ENCODE measurements at regions not wholly inside any gene's neighbourhood (a gene's known extent, or its start where the extent isn't known, plus 50 kb on each side); places are given as distances from the start of the nearest gene placed in this dataset.

DNA sequence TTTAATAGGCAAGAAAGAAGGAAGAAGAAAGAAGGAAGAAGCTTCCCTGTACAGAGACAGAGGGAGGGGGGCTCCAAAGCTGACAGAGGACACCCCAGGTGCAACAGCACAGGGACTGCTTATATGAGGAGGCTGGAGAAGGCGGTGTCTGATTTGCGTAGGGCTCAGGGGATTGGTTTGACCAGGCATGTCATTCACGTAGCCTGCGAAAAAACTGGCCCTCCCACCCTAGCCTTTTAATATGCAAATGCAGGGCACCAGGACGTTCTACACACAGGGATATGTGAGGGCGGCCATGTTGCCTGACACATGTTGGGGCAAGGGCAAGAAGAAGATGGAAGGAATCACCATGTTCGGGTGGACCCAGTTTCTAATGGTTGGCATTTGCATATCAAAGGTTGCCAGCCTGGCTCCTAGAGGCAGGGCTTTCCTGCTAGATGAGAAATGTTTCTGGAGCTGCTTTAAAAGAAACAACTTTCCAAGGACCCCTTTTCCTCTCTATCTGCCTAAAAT, 305.4 kb upstream of the CDYL start:
- no peak for TF ChIP-seq RAD21 (IDR thresholded peaks at IDR 0.05; ENCODE audit: low read depth)
- no peak for TF ChIP-seq TAF1 (IDR thresholded peaks at IDR 0.05; ENCODE audit: low read depth)
- TF ChIP-seq CREB1 (IDR thresholded peaks at IDR 0.05; ENCODE audit: low read depth): no peak
- TF ChIP-seq, protein P1, sequence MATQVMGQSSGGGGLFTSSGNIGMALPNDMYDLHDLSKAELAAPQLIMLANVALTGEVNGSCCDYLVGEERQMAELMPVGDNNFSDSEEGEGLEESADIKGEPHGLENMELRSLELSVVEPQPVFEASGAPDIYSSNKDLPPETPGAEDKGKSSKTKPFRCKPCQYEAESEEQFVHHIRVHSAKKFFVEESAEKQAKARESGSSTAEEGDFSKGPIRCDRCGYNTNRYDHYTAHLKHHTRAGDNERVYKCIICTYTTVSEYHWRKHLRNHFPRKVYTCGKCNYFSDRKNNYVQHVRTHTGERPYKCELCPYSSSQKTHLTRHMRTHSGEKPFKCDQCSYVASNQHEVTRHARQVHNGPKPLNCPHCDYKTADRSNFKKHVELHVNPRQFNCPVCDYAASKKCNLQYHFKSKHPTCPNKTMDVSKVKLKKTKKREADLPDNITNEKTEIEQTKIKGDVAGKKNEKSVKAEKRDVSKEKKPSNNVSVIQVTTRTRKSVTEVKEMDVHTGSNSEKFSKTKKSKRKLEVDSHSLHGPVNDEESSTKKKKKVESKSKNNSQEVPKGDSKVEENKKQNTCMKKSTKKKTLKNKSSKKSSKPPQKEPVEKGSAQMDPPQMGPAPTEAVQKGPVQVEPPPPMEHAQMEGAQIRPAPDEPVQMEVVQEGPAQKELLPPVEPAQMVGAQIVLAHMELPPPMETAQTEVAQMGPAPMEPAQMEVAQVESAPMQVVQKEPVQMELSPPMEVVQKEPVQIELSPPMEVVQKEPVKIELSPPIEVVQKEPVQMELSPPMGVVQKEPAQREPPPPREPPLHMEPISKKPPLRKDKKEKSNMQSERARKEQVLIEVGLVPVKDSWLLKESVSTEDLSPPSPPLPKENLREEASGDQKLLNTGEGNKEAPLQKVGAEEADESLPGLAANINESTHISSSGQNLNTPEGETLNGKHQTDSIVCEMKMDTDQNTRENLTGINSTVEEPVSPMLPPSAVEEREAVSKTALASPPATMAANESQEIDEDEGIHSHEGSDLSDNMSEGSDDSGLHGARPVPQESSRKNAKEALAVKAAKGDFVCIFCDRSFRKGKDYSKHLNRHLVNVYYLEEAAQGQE (IDR thresholded peaks at IDR 0.05; ENCODE audit: low read depth): no peak
- TF ChIP-seq EGR1 (IDR thresholded peaks at IDR 0.05): no peak
- TF ChIP-seq EP300 (IDR thresholded peaks at IDR 0.05; ENCODE audit: borderline replicate concordance): no peak
